OCI-LY7 (cell line): ENCODE measurements at regions not wholly inside any gene's neighbourhood (a gene's known extent, or its start where the extent isn't known, plus 50 kb on each side); places are given as distances from the start of the nearest gene placed in this dataset.

Experiments
- BruUV-seq: library from RNA; stranded (reverse); fragments of 400-500 nt; replicated peaks from 2 replicates; lab custom pipeline; 2021; lab: Mats Ljungman, UMichigan
- CTCF ChIA-PET: fragments of 300-600 bp; sonication (Branson Sonifier 250); formaldehyde crosslinking; loops from one replicate; lab custom pipeline; 2022; ENCODE audit warnings: antibody characterized with exemption; ENCODE audit not compliant: unreplicated experiment; lab: Charles Lee
- POLR2A ChIA-PET: fragments of 300-600 bp; sonication (Branson Sonifier 250); formaldehyde crosslinking; loops from one replicate; lab custom pipeline; 2022; ENCODE audit warnings: antibody characterized with exemption; lab: Charles Lee
- DNase-seq: peaks from one replicate; pipeline ENCODE4 v3.0.0-alpha.2; 2015; ENCODE audit warnings: low spot score
- H2AFZ ChIP-seq: fragments of 200-600 bp; sonication (generic), shearing (Covaris generic); 2 replicates; pipeline ENCODE4 v1.6.1; 2014; ENCODE audit warnings: mild to moderate bottlenecking, antibody characterized with exemption, low read length, moderate library complexity
- H3K27ac ChIP-seq: fragments of 200-600 bp; sonication (generic); 2 replicates; pipeline ENCODE4 v1.5.1; 2014; ENCODE audit warnings: mixed run types, low read depth, mild to moderate bottlenecking, moderate library complexity, low read length, inconsistent platforms; ENCODE audit not compliant: poor library complexity, severe bottlenecking
- H3K36me3 ChIP-seq: fragments of 200-600 bp; sonication (generic); 2 replicates; pipeline ENCODE4 v1.6.1; 2014; ENCODE audit warnings: mild to moderate bottlenecking, antibody characterized with exemption, low read length, moderate library complexity, mixed read lengths; ENCODE audit not compliant: insufficient read depth
- H3K4me1 ChIP-seq: fragments of 200-600 bp; sonication (generic); 2 replicates; pipeline ENCODE4 v1.5.1; 2014; ENCODE audit warnings: mild to moderate bottlenecking, low read length; ENCODE audit not compliant: insufficient read depth, poor library complexity, severe bottlenecking
- H3K4me2 ChIP-seq: fragments of 200-600 bp; sonication (generic); 2 replicates; pipeline ENCODE4 v1.6.1; 2014; ENCODE audit warnings: mild to moderate bottlenecking, low read length
- H3K4me3 ChIP-seq: fragments of 200-600 bp; sonication (generic); 2 replicates; pipeline ENCODE4 v1.5.1; 2014; ENCODE audit warnings: mild to moderate bottlenecking, low read depth, low read length; ENCODE audit not compliant: poor library complexity, severe bottlenecking
- H3K79me2 ChIP-seq: fragments of 200-600 bp; sonication (generic); 2 replicates; pipeline ENCODE4 v1.6.1; 2016; ENCODE audit warnings: low read depth, mild to moderate bottlenecking, low read length, moderate library complexity, mixed read lengths; ENCODE audit not compliant: insufficient read depth
- H3K9me2 ChIP-seq: fragments of 200-600 bp; sonication (generic); 2 replicates; pipeline ENCODE4 v1.6.1; 2016; ENCODE audit warnings: mild to moderate bottlenecking, low read length, mixed read lengths; ENCODE audit not compliant: insufficient read depth
- H3K9me3 ChIP-seq: fragments of 200-600 bp; sonication (generic); 2 replicates; pipeline ENCODE4 v1.6.1; 2014; ENCODE audit warnings: mild to moderate bottlenecking, mixed run types, low read length, mixed read lengths
- H4K20me1 ChIP-seq: fragments of 200-600 bp; sonication (generic); 2 replicates; pipeline ENCODE4 v1.6.1; 2014; ENCODE audit warnings: mild to moderate bottlenecking, antibody characterized with exemption, low read length, moderate library complexity, mixed read lengths; ENCODE audit not compliant: insufficient read depth
- CTCF ChIP-seq: fragments of 200-600 bp; sonication (generic); conservative IDR thresholded peaks from 2 replicates; pipeline ENCODE4 v1.5.1; 2014; ENCODE audit warnings: mild to moderate bottlenecking, antibody characterized with exemption, low read length, moderate library complexity, mixed read lengths
- EZH2phosphoT487 ChIP-seq: fragments of 200-600 bp; sonication (generic); IDR thresholded peaks from 2 replicates; pipeline ENCODE4 v1.6.1; 2018; ENCODE audit warnings: low read depth, borderline replicate concordance, mild to moderate bottlenecking, mixed run types, antibody characterized with exemption, low read length, moderate library complexity, mixed read lengths
- intact Hi-C: fragments of 100-400 bp; cut with micrococcal nuclease; formaldehyde crosslinking; loops from one replicate; pipeline ENCODE4 v1.10.0; 2022; ENCODE audit not compliant: unreplicated experiment

- no peaks in the 10 kb centered on the region for H3K9me3 ChIP-seq
- DNase-seq, result no peak
- H3K9me2 ChIP-seq, result no peaks in the 10 kb centered on the region
- no peaks in the 10 kb centered on the region for H3K36me3 ChIP-seq
- TF ChIP-seq CTCF, result no peak
- TF ChIP-seq EZH2phosphoT487, result no peak
- H3K27ac ChIP-seq, result no peak overlapping the region
- H3K4me2 ChIP-seq, result no peak overlapping the region
- H3K79me2 ChIP-seq, result no peaks in the 10 kb centered on the region
- H2AFZ ChIP-seq, result no peak overlapping the region
- POLR2A ChIA-PET, result no interaction called here
- no peaks in the 10 kb centered on the region for H4K20me1 ChIP-seq
- intact Hi-C loops, result no loop called here
- H3K4me3 ChIP-seq, result no peak overlapping the region
- no TSS peak for BruUV-seq
- CTCF ChIA-PET, result no interaction called here
- no peaks in the 10 kb centered on the region for H3K4me1 ChIP-seq
Measured at GRCh38 chr2:140154706-140155105, 1374.5 kb upstream of the NXPH2 start.

- ChIA-PET POLR2A (no interaction called here), CTCF (no interaction called here)
- Histone ChIP-seq H3K79me2 (no peaks in the 10 kb centered on the region), H3K9me3 (no peaks in the 10 kb centered on the region), H4K20me1 (no peaks in the 10 kb centered on the region), H3K9me2 (no peaks in the 10 kb centered on the region), H2AFZ (no peak overlapping the region), H3K4me1 (no peaks in the 10 kb centered on the region), H3K36me3 (no peaks in the 10 kb centered on the region), H3K27ac (no peak overlapping the region), H3K4me3 (no peak overlapping the region), H3K4me2 (no peak overlapping the region)
- TF ChIP-seq CTCF (no peak), EZH2phosphoT487 (no peak)
- DNase-seq, result no peak
- intact Hi-C loops, result no loop called here
- BruUV-seq, result no TSS peak
Measured at GRCh38 chr2:140154271-140154670, 1374.1 kb upstream of the NXPH2 start.

GRCh38 chr2:140144611-140145010 is 1364.4 kb upstream of the NXPH2 start:
- BruUV-seq, result no TSS peak
- TF ChIP-seq EZH2phosphoT487, result no peak
- TF ChIP-seq CTCF, result no peak
- Histone ChIP-seq H3K9me3 (no peaks in the 10 kb centered on the region), H3K27ac (no peak overlapping the region), H3K79me2 (no peaks in the 10 kb centered on the region), H3K9me2 (no peaks in the 10 kb centered on the region), H2AFZ (no peak overlapping the region), H3K4me2 (no peak overlapping the region), H3K4me1 (no peaks in the 10 kb centered on the region), H3K36me3 (no peaks in the 10 kb centered on the region), H3K4me3 (no peak overlapping the region), H4K20me1 (no peaks in the 10 kb centered on the region)
- CTCF ChIA-PET, result interaction anchor here (0.6 kb wide), 1 partner anchor 981 kb away, joined by 7 read pairs; no protein-coding TSS in a partner anchor
- intact Hi-C loops, result no loop called here
- no peak for DNase-seq
- POLR2A ChIA-PET, result interaction anchor here (0.6 kb wide), 2 partner anchors 1020 to 1228 kb away, joined by 3 to 4 read pairs; no protein-coding TSS in a partner anchor
